ENCODE measurements at regions not wholly inside any gene's neighbourhood (a gene's known extent, or its start where the extent isn't known, plus 50 kb on each side); places are given as distances from the start of the nearest gene placed in this dataset.

DNA sequence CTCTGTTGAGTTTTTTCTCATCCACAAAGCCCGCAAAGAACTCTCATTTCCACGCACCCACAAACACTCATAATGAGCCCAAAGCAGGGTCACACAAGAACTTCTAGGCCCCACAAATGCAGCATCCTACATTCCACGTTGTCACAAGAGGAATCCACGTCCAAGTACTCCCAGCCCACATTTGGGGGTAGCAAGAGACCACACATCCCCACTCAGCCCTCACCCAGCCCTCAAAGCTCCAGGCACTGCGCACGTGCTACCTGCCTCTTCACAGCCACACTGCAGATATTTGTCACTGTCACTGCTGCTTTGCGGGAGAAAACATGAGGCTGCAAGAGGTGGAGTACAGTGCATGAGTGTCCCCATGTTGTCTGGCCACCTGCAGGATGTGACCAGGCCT, 187.6 kb upstream of the CDYL start:
- no peak overlapping the region for H3K4me3 ChIP-seq (ENCODE audit: low read length)
- no peaks in the 10 kb centered on the region for H3K9me3 ChIP-seq (ENCODE audit: control insufficient read depth, low read length)
- H3K9ac ChIP-seq (ENCODE audit: low read length) = no peak overlapping the region
- no peaks in the 10 kb centered on the region for H3K4me1 ChIP-seq (ENCODE audit: control insufficient read depth, insufficient read depth, low read length)
- no peaks in the 10 kb centered on the region for H3K36me3 ChIP-seq (ENCODE audit: control insufficient read depth, insufficient read depth, low read length)
- no peaks in the 10 kb centered on the region for H3K27me3 ChIP-seq (ENCODE audit: control insufficient read depth, insufficient read depth, low read length)

DNA sequence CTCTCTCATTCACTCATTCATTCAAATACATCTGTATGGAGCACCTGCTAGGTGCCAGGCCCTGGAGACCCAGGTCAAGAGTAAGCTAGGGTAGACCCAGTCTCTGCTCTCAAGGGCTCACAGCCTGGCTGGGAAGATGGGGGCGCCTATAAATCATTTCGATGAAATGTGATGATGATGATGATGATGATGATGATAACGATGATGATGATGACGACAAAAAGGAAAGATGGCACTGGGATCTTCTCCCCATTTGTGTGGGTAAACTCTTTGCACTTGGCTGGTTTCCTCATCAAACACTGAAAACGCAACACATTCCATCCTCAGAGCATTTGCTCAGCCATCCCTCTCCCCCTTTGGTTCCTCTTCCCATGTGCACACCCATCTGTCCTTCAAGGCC, 188.0 kb upstream of the CDYL start:
- no peak overlapping the region for H3K4me3 ChIP-seq (ENCODE audit: low read length)
- H3K9ac ChIP-seq (ENCODE audit: low read length) = no peak overlapping the region
- H3K27me3 ChIP-seq (ENCODE audit: control insufficient read depth, insufficient read depth, low read length) = no peaks in the 10 kb centered on the region
- no peaks in the 10 kb centered on the region for H3K9me3 ChIP-seq (ENCODE audit: control insufficient read depth, low read length)
- H3K4me1 ChIP-seq (ENCODE audit: control insufficient read depth, insufficient read depth, low read length) = no peaks in the 10 kb centered on the region
- no peaks in the 10 kb centered on the region for H3K36me3 ChIP-seq (ENCODE audit: control insufficient read depth, insufficient read depth, low read length)

DNA sequence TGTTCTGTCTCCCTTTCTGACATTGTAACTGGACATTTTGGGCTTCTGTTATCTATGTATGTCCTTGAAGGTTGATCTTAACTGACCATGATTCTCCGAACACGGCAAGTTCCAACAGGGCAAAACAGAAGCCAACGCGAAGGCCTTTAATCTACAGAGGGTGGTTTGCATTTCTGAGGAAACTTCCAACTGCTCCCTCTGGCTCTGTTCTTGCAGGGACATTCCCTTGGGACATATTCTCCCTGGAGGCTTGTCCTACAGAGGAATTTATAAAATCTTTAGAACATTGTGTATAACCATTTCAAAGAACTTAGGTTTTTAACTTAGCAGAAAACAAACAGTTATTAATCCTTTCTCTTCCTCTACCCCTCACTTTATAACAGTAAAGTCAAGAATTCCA, 189.0 kb upstream of the CDYL start:
- no peaks in the 10 kb centered on the region for H3K36me3 ChIP-seq (ENCODE audit: control insufficient read depth, insufficient read depth, low read length)

DNA sequence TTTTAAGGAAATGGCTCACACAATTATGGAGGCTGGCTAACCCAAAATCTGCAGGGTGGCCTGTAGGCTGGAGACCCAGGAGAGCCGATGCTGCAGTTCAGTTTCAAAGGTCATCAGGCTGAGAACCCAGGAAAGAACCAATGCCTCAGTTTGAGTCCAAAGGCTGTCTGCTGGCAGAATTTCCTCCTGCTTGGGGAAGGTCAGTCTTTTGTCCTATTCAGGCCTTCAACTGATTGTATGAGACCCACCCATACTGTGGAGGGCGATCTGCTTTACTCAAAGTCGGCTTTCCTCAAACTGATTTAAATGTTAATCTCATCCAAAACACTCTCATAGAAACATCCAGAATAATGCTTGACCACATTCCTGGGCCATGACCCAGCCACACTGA, 189.7 kb upstream of the CDYL start:
- Histone ChIP-seq H3K36me3 (ENCODE audit: control insufficient read depth, insufficient read depth, low read length) (no peaks in the 10 kb centered on the region), H3K27me3 (ENCODE audit: control insufficient read depth, insufficient read depth, low read length) (no peaks in the 10 kb centered on the region), H3K4me1 (ENCODE audit: control insufficient read depth, insufficient read depth, low read length) (no peaks in the 10 kb centered on the region), H3K9ac (ENCODE audit: low read length) (no peak overlapping the region), H3K9me3 (ENCODE audit: control insufficient read depth, low read length) (no peaks in the 10 kb centered on the region), H3K4me3 (ENCODE audit: low read length) (no peak overlapping the region)

More for the DNA sequence above, 189.0 kb upstream of the CDYL start:
- no peaks in the 10 kb centered on the region for H3K4me1 ChIP-seq (ENCODE audit: control insufficient read depth, insufficient read depth, low read length)
- no peaks in the 10 kb centered on the region for H3K9me3 ChIP-seq (ENCODE audit: control insufficient read depth, low read length)
- no peak overlapping the region for H3K9ac ChIP-seq (ENCODE audit: low read length)
- no peak overlapping the region for H3K4me3 ChIP-seq (ENCODE audit: low read length)
- no peaks in the 10 kb centered on the region for H3K27me3 ChIP-seq (ENCODE audit: control insufficient read depth, insufficient read depth, low read length)

DNA sequence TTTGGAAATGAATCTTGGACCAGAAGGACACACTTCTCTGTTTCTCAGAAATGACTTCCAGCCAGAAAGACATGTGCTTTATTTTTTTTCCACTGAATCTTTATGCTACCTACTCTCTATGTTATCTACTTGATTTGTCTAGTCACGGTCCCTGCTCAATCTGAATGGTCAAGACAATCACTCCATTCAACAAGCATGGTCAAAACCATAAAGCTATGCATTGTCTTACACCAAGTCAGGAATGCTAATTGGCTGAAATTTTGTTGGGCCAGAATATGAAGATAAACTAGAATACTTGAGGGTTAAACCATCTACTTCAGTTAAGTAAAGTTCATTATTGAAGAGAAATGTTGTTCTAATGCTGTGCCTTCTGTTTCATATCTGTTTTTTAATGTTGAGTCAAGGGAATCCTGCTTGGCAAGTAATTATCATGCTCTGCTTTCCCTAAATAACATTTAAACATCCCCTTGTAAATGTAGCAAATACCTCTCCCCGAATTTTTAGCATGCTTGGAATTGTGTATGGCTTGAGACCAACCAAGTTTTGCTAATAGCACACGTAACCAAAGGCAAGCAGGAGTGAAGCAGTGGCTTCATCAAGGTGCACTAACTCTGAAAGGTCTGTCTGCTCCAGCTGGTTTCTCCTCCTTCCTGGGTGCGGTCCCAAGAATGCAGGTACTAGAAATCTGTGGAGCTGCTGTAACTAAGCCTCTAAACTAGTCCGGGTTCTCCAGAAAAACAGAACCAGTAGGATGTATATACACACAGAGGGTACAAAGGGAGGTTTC, 190.3 kb upstream of the CDYL start:
- Histone ChIP-seq H3K4me3 (ENCODE audit: low read length) (no peak overlapping the region), H3K4me1 (ENCODE audit: control insufficient read depth, insufficient read depth, low read length) (no peaks in the 10 kb centered on the region), H3K27me3 (ENCODE audit: control insufficient read depth, insufficient read depth, low read length) (no peaks in the 10 kb centered on the region), H3K36me3 (ENCODE audit: control insufficient read depth, insufficient read depth, low read length) (no peaks in the 10 kb centered on the region), H3K9ac (ENCODE audit: low read length) (no peak overlapping the region), H3K9me3 (ENCODE audit: control insufficient read depth, low read length) (no peaks in the 10 kb centered on the region)

DNA sequence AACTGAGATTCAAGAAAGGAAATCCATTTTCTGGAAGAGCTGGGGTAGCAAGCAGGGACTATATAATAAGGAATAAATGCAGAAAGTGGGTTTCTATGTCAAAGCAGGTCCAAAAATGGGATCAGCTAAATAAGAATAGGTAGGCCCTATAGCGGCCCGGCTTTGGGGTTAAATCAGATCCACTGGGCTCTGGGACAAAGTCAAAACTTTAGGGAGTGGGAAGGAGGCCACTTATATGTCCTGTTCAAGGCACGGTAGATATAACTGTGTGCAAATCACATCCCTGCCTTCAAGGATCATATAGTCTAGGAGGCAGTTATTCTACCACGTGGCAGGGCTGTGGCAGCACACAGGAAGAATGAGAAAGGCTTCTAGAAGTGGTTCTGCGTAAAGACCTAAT, 191.4 kb upstream of the CDYL start:
- no peak overlapping the region for H3K4me3 ChIP-seq (ENCODE audit: low read length)
- no peaks in the 10 kb centered on the region for H3K36me3 ChIP-seq (ENCODE audit: control insufficient read depth, insufficient read depth, low read length)
- no peaks in the 10 kb centered on the region for H3K27me3 ChIP-seq (ENCODE audit: control insufficient read depth, insufficient read depth, low read length)
- no peaks in the 10 kb centered on the region for H3K9me3 ChIP-seq (ENCODE audit: control insufficient read depth, low read length)
- H3K9ac ChIP-seq (ENCODE audit: low read length) = no peak overlapping the region
- no peaks in the 10 kb centered on the region for H3K4me1 ChIP-seq (ENCODE audit: control insufficient read depth, insufficient read depth, low read length)

DNA sequence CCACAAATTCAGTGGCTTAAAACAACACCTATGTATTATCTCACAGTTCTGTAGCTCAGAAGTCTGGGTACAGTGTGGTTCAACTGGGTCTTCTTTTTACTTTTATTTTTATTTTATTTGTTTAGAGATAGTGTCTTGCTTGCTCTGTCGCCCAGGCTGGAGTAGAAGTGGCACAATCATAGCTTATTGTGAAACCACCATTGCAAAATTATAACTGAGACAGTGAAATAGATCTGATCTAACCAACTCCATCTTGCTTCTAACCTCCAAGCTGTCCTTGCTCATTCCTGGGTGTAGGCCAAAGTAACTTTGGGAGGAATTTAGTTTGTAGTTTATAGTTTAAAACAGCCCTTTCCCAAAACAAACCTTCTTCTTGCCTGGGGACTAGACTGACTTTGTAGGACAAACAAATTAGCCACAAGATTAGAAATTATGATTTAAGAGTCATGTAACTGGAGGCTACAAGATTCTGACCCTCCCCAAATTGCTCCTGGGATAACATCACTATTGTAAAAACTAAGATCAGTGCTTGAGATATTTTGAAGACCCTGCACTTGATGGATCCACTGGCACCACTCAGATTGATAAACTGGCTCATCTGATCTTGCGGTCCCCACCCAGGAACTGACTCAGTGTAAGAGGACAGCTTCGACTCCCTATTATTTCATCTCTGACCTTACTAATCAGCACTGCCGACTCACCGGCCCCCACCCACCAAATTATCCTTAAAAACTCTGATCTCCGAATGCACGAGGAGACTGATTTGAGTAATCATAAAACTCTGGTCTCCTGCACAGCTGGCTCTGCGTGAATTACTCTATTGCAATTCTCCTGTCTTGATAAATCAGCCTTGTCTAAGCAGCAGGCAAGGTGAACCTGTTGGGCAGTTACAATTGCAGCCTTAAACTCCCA, 193.4 kb upstream of the CDYL start:
- Histone ChIP-seq H3K4me1 (ENCODE audit: control insufficient read depth, insufficient read depth, low read length) (no peaks in the 10 kb centered on the region), H3K4me3 (ENCODE audit: low read length) (no peak overlapping the region), H3K9me3 (ENCODE audit: control insufficient read depth, low read length) (no peaks in the 10 kb centered on the region), H3K9ac (ENCODE audit: low read length) (no peak overlapping the region), H3K36me3 (ENCODE audit: control insufficient read depth, insufficient read depth, low read length) (no peaks in the 10 kb centered on the region), H3K27me3 (ENCODE audit: control insufficient read depth, insufficient read depth, low read length) (no peaks in the 10 kb centered on the region)

DNA sequence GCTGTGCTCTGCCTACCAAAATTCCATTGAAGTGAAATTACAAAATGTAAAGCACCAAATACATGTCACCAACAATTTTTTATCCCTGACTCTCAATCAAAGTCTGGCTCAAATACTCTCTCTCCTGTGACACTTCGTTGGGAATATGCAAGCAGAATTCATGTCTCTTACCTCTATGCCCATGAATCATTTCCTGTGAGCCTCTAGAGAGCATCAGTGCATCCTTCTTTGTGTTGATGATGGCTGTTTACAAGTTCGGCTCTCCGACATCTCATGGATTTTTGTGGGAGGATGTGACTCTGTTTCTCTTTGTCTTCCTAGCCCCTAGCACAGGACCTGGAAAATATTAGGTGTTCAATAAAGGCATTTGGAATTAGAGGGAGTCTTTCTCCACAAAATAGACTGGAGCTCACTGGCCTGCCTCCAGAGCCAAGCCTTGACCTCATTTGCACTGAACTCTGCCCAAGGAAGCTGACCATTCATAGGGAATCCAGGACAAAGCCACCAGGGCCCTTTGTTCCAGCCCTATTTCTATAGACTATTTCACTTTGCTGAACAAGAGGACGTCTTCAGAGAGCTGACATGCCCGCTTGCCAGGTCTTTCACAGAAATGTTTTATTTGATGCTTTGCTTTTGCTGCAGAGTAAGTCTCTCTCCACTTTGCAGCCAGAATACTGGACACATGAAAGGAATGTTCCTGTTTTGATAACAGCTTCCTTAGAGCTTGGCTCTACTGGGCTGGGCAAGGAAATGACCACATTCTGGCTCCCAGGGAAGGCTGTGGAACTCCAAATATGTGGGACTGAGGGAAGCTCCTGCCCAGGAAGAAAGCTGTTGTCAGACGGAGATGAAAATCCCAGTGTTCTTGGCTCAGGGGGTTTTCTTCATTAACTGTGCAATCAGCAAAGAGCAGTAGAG, 194.5 kb upstream of the CDYL start:
- Histone ChIP-seq H3K9ac (ENCODE audit: low read length) (no peak overlapping the region), H3K27me3 (ENCODE audit: control insufficient read depth, insufficient read depth, low read length) (no peaks in the 10 kb centered on the region), H3K4me1 (ENCODE audit: control insufficient read depth, insufficient read depth, low read length) (no peaks in the 10 kb centered on the region), H3K4me3 (ENCODE audit: low read length) (no peak overlapping the region), H3K9me3 (ENCODE audit: control insufficient read depth, low read length) (no peaks in the 10 kb centered on the region), H3K36me3 (ENCODE audit: control insufficient read depth, insufficient read depth, low read length) (no peaks in the 10 kb centered on the region)

DNA sequence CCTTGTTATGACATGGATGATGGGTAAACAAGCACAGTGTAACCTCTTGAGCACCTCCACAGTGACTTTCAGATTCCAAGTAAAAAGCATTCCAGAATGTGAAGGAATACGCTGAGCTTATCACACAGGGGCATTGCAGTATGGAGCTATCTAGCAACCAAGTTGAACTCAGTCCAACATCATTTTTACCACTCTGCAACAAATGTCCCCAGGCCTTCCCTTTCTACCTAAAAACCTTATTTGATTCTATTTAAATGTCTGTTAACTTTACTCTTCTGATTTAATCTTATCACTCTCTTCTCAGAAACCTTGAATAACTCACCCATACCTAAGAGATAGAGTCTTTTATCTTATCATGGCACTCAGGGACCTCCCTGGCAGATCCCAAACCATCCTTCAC, 195.8 kb upstream of the CDYL start:
- Histone ChIP-seq H3K4me3 (ENCODE audit: low read length) (no peak overlapping the region), H3K9ac (ENCODE audit: low read length) (no peak overlapping the region), H3K36me3 (ENCODE audit: control insufficient read depth, insufficient read depth, low read length) (no peaks in the 10 kb centered on the region), H3K9me3 (ENCODE audit: control insufficient read depth, low read length) (no peaks in the 10 kb centered on the region), H3K4me1 (ENCODE audit: control insufficient read depth, insufficient read depth, low read length) (no peaks in the 10 kb centered on the region), H3K27me3 (ENCODE audit: control insufficient read depth, insufficient read depth, low read length) (no peaks in the 10 kb centered on the region)

DNA sequence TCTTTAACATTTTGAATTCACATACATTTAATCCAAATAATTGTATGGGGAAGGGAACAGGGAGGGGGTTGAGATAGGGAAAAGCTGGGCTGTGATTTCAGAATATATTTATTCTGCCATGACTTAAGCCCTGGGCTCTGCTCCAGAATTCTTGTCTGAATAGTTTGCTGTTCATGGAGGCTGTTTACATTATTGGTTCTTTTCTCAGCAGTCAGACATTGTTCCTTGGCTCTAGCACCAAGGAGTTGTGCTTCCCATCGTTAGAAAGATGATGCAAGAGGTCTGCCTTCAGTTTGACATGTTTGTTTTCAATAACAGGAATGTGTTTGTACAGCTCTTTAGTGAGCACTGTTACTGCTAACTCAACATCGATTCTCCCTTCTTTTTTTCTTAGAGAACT, 198.8 kb upstream of the CDYL start:
- Histone ChIP-seq H3K4me1 (ENCODE audit: control insufficient read depth, insufficient read depth, low read length) (no peaks in the 10 kb centered on the region), H3K27me3 (ENCODE audit: control insufficient read depth, insufficient read depth, low read length) (no peaks in the 10 kb centered on the region), H3K9me3 (ENCODE audit: control insufficient read depth, low read length) (no peaks in the 10 kb centered on the region), H3K4me3 (ENCODE audit: low read length) (no peak overlapping the region), H3K9ac (ENCODE audit: low read length) (no peak overlapping the region), H3K36me3 (ENCODE audit: control insufficient read depth, insufficient read depth, low read length) (no peaks in the 10 kb centered on the region)

DNA sequence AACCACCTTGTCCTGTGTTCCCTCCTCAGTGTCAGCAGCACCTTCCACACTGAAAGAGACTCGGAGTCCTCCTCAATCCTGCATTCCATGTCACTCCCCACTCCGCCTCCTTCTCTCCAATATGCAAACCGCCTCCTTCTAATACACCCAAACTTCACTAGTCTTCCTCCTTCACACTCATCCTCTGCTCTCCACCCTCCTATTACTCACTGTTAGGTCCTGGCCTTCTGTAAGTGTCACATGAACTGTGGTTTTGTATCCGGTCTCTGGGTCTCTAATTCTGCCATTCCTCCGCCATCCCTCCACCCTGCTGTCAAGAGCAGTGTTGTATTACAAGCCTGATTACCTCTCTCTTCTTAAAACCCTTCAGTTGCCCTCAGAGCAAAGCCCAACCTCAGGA, 200.5 kb upstream of the CDYL start:
- no peaks in the 10 kb centered on the region for H3K9me3 ChIP-seq (ENCODE audit: control insufficient read depth, low read length)

More for the DNA sequence above, 200.5 kb upstream of the CDYL start:
- no peak overlapping the region for H3K4me3 ChIP-seq (ENCODE audit: low read length)
- H3K4me1 ChIP-seq (ENCODE audit: control insufficient read depth, insufficient read depth, low read length) = no peaks in the 10 kb centered on the region
- H3K9ac ChIP-seq (ENCODE audit: low read length) = no peak overlapping the region
- H3K27me3 ChIP-seq (ENCODE audit: control insufficient read depth, insufficient read depth, low read length) = no peaks in the 10 kb centered on the region
- H3K36me3 ChIP-seq (ENCODE audit: control insufficient read depth, insufficient read depth, low read length) = no peaks in the 10 kb centered on the region

Data from mucosa of stomach (tissue), 1 donor.